Astrocyte (in vitro differentiated cells and primary cell): ENCODE measurements at regions not wholly inside any gene's neighbourhood (a gene's known extent, or its start where the extent isn't known, plus 50 kb on each side); places are given as distances from the start of the nearest gene placed in this dataset.

Experiments
- DNase-seq: peaks from one replicate; pipeline ENCODE4 v3.0.0-alpha.2; 2010; ENCODE audit warnings: low read depth
- FAIRE-seq: peaks from 2 replicates; lab custom pipeline; 2011; peaks lifted over from hg19 to GRCh38; lab: Jason Lieb, UNC
- H2AFZ ChIP-seq: 2 replicates; pipeline ENCODE4 v1.6.0; 2012; ENCODE audit warnings: low read depth, low read length, inconsistent platforms
- H3K27ac ChIP-seq: 2 replicates; pipeline ENCODE4 v1.5.1; 2011; ENCODE audit warnings: low read depth, low read length, inconsistent platforms
- H3K27me3 ChIP-seq: 2 replicates; pipeline ENCODE4 v1.6.0; 2011; ENCODE audit warnings: low read length, inconsistent platforms; ENCODE audit not compliant: insufficient read depth
- H3K36me3 ChIP-seq: 2 replicates; pipeline ENCODE4 v1.5.1; 2011; ENCODE audit warnings: low read length, inconsistent platforms; ENCODE audit not compliant: insufficient read depth
- H3K4me1 ChIP-seq: 2 replicates; pipeline ENCODE4 v1.5.1; 2011; ENCODE audit warnings: low read length, inconsistent platforms; ENCODE audit not compliant: insufficient read depth
- H3K4me2 ChIP-seq: 2 replicates; pipeline ENCODE4 v1.6.0; 2012; ENCODE audit warnings: low read length, inconsistent platforms
- H3K4me3 ChIP-seq: 2 replicates; pipeline ENCODE4 v1.5.1; 2011; ENCODE audit warnings: low read depth, mild to moderate bottlenecking, low read length, inconsistent platforms; ENCODE audit not compliant: insufficient read depth
- H3K79me2 ChIP-seq: 2 replicates; pipeline ENCODE4 v1.6.0; 2012; ENCODE audit warnings: mild to moderate bottlenecking, low read length, inconsistent platforms; ENCODE audit not compliant: insufficient read depth
- H3K9ac ChIP-seq: 2 replicates; pipeline ENCODE4 v1.6.0; 2012; ENCODE audit warnings: mild to moderate bottlenecking, low read length, inconsistent platforms
- H3K9me3 ChIP-seq: 2 replicates; pipeline ENCODE4 v1.5.1; 2012; ENCODE audit warnings: low read depth, mild to moderate bottlenecking, low read length, inconsistent platforms; ENCODE audit not compliant: insufficient read depth
- H4K20me1 ChIP-seq: 2 replicates; pipeline ENCODE4 v1.6.0; 2012; ENCODE audit warnings: low read length, inconsistent platforms; ENCODE audit not compliant: insufficient read depth
- H3K27ac Mint-ChIP-seq: one replicate; pipeline ENCODE4 v1.8.0; 2021; ENCODE audit warnings: mild to moderate bottlenecking, mixed read lengths; ENCODE audit not compliant: unreplicated experiment
- H3K27me3 Mint-ChIP-seq: one replicate; pipeline ENCODE4 v1.8.0; 2021; ENCODE audit warnings: low read depth, mixed read lengths; ENCODE audit not compliant: unreplicated experiment
- H3K36me3 Mint-ChIP-seq: one replicate; pipeline ENCODE4 v1.8.0; 2021; ENCODE audit warnings: low read depth, mixed read lengths; ENCODE audit not compliant: unreplicated experiment
- H3K4me1 Mint-ChIP-seq: one replicate; pipeline ENCODE4 v1.8.0; 2021; ENCODE audit warnings: low read depth, mixed read lengths; ENCODE audit not compliant: unreplicated experiment
- H3K4me3 Mint-ChIP-seq: one replicate; pipeline ENCODE4 v1.8.0; 2021; ENCODE audit warnings: mild to moderate bottlenecking, moderate library complexity, mixed read lengths; ENCODE audit not compliant: unreplicated experiment
- H3K9me3 Mint-ChIP-seq: one replicate; pipeline ENCODE4 v1.8.0; 2021; ENCODE audit warnings: mild to moderate bottlenecking, mixed read lengths; ENCODE audit not compliant: unreplicated experiment
- EZH2 ChIP-seq: IDR thresholded peaks from 2 replicates; pipeline ENCODE4 v1.6.1; 2012; ENCODE audit warnings: mild to moderate bottlenecking, low read length, inconsistent platforms; ENCODE audit not compliant: insufficient read depth
- TF ChIP-seq, protein P1 (sequence below): IDR thresholded peaks from 2 replicates; pipeline ENCODE4 v1.5.1; 2011; ENCODE audit warnings: low read depth, mild to moderate bottlenecking, inconsistent platforms, low read length, moderate library complexity; ENCODE audit not compliant: insufficient read depth

DNA sequence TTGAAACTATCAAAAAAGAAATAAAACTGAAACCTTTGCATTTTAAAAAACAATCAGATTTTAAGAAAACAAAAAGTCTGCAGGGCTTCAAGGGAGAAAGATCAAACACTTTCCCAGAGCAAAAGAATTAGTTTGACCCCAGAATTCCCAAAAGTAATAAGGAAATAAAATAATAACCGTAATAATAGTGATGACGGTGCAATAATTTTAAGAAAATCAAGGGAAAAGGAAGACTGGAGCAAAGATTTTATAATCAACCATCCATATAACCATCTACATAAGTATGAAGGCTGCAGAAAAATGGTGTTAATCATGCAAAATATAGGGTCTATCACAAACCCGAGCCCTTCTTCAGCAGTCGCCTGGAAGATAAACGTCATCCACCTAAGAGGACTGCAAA is 634.8 kb downstream of the GALR1 start:
- no peaks in the 10 kb centered on the region for H3K4me1 ChIP-seq
- no peaks in the 10 kb centered on the region for H4K20me1 ChIP-seq
- H3K4me3 Mint-ChIP-seq = no peak overlapping the region
- no peak for FAIRE-seq
- no peak overlapping the region for H2AFZ ChIP-seq
- H3K4me1 Mint-ChIP-seq = no peaks in the 10 kb centered on the region
- no peak overlapping the region for H3K4me2 ChIP-seq
- H3K27me3 Mint-ChIP-seq = no peaks in the 10 kb centered on the region
- no peak for DNase-seq
- no peak overlapping the region for H3K27ac Mint-ChIP-seq
- TF ChIP-seq, protein P1, sequence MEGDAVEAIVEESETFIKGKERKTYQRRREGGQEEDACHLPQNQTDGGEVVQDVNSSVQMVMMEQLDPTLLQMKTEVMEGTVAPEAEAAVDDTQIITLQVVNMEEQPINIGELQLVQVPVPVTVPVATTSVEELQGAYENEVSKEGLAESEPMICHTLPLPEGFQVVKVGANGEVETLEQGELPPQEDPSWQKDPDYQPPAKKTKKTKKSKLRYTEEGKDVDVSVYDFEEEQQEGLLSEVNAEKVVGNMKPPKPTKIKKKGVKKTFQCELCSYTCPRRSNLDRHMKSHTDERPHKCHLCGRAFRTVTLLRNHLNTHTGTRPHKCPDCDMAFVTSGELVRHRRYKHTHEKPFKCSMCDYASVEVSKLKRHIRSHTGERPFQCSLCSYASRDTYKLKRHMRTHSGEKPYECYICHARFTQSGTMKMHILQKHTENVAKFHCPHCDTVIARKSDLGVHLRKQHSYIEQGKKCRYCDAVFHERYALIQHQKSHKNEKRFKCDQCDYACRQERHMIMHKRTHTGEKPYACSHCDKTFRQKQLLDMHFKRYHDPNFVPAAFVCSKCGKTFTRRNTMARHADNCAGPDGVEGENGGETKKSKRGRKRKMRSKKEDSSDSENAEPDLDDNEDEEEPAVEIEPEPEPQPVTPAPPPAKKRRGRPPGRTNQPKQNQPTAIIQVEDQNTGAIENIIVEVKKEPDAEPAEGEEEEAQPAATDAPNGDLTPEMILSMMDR = no peak
- no peak for TF ChIP-seq EZH2
- no peak overlapping the region for H3K27ac ChIP-seq
- no peaks in the 10 kb centered on the region for H3K36me3 ChIP-seq
- no peak overlapping the region for H3K4me3 ChIP-seq
- H3K79me2 ChIP-seq = no peaks in the 10 kb centered on the region
- no peaks in the 10 kb centered on the region for H3K36me3 Mint-ChIP-seq
- no peak overlapping the region for H3K9ac ChIP-seq
- no peaks in the 10 kb centered on the region for H3K27me3 ChIP-seq
- peaks cover 5% of the 10 kb centered on the region for H3K9me3 Mint-ChIP-seq
- H3K9me3 ChIP-seq = peaks cover 7% of the 10 kb centered on the region

DNA sequence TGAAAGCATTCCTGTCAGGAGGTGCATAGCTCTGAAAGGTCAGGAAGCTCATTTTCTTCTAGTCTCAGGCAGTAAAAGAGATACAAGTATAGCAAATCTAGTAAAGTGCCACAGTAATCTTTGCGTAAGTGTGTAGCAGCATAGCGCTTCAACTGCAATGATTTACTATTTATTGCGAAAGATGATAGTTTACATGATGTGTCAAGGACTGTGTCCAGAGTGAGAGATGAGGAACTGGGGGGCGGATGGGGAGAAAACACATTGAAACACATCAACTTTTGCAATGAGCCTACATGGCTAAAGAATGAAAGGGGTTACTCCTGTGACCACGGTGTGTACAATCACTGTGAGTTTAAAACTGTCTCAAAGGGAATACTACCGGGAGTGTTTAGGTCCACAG is 644.4 kb downstream of the GALR1 start:
- H3K4me2 ChIP-seq = no peak overlapping the region
- no peaks in the 10 kb centered on the region for H4K20me1 ChIP-seq
- Mint-ChIP-seq H3K9me3 (peaks cover 2% of the 10 kb centered on the region), H3K36me3 (no peaks in the 10 kb centered on the region), H3K27ac (no peak overlapping the region), H3K4me3 (no peak overlapping the region), H3K27me3 (no peaks in the 10 kb centered on the region), H3K4me1 (no peaks in the 10 kb centered on the region)
- H3K27ac ChIP-seq = no peak overlapping the region
- H3K9ac ChIP-seq = no peak overlapping the region
- H3K4me1 ChIP-seq = no peaks in the 10 kb centered on the region
- no peak overlapping the region for H2AFZ ChIP-seq
- TF ChIP-seq, protein P1 = no peak
- no peak for TF ChIP-seq EZH2
- H3K79me2 ChIP-seq = no peaks in the 10 kb centered on the region
- no peaks in the 10 kb centered on the region for H3K9me3 ChIP-seq
- DNase-seq (no peak), FAIRE-seq (no peak)
- H3K4me3 ChIP-seq = no peak overlapping the region
- no peaks in the 10 kb centered on the region for H3K27me3 ChIP-seq
- no peaks in the 10 kb centered on the region for H3K36me3 ChIP-seq

DNA sequence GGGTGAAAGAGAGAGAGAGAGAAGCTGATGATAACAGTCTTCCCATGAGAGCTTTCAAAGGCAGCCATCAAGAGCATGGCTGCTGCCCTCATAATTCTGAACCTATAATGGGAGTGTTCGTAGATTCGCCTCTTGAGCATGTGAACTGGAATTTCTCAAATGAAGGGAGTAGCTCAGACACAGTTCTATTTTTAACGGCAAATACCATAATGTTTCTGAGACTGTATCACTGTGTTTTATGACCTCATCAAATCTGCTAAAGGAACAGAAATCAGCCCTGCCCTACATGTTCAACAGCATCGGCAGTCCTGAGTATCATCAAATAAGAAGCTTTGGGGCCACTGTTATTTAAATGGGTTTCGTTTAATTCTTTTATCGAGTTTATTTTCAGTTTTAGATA is 645.6 kb downstream of the GALR1 start:
- no peaks in the 10 kb centered on the region for H3K36me3 ChIP-seq
- no peaks in the 10 kb centered on the region for H3K27me3 ChIP-seq
- Mint-ChIP-seq H3K4me3 (no peak overlapping the region), H3K4me1 (no peaks in the 10 kb centered on the region), H3K36me3 (no peaks in the 10 kb centered on the region), H3K9me3 (peaks cover 2% of the 10 kb centered on the region), H3K27ac (no peak overlapping the region), H3K27me3 (no peaks in the 10 kb centered on the region)
- no peak overlapping the region for H3K9ac ChIP-seq
- no peak for FAIRE-seq
- TF ChIP-seq, protein P1 = no peak
- TF ChIP-seq EZH2 = no peak
- no peaks in the 10 kb centered on the region for H4K20me1 ChIP-seq
- H3K27ac ChIP-seq = no peak overlapping the region
- no peak overlapping the region for H3K4me2 ChIP-seq
- DNase-seq = no peak
- no peak overlapping the region for H3K4me3 ChIP-seq
- H3K79me2 ChIP-seq = no peaks in the 10 kb centered on the region
- H3K9me3 ChIP-seq = no peaks in the 10 kb centered on the region
- no peak overlapping the region for H2AFZ ChIP-seq
- peaks cover 3% of the 10 kb centered on the region for H3K4me1 ChIP-seq
